WTC11 (cell line): ENCODE measurements at regions not wholly inside any gene's neighbourhood (a gene's known extent, or its start where the extent isn't known, plus 50 kb on each side); places are given as distances from the start of the nearest gene placed in this dataset.

Experiments used
- ATAC-seq: fragments of 200-7000 bp; cut with Tn5 transposase; 2 replicates; pipeline ENCODE4 v1.10.0; 2021; ENCODE audit warnings: mild to moderate bottlenecking, moderate library complexity
- CTCF ChIA-PET: fragments of 300-600 bp; sonication (Branson Sonifier 250); formaldehyde crosslinking; loops from one replicate; lab custom pipeline; 2021; ENCODE audit warnings: antibody characterized with exemption; lab: Charles Lee
- POLR2A ChIA-PET: fragments of 350-600 bp; sonication (Branson Sonifier 250); formaldehyde crosslinking; loops from one replicate; lab custom pipeline; 2021; ENCODE audit warnings: antibody characterized with exemption; lab: Charles Lee
- DNase-seq: peaks from one replicate; pipeline ENCODE4 v3.0.0; 2021; ENCODE audit warnings: low spot score
- H3K27ac Mint-ChIP-seq: 2 replicates; pipeline ENCODE4 v1.8.0; 2021; ENCODE audit warnings: mixed read lengths
- H3K27me3 Mint-ChIP-seq: 2 replicates; pipeline ENCODE4 v1.8.0; 2021; ENCODE audit warnings: low read depth, mild to moderate bottlenecking, moderate library complexity, mixed read lengths
- H3K36me3 Mint-ChIP-seq: 2 replicates; pipeline ENCODE4 v1.8.0; 2021; ENCODE audit warnings: mixed read lengths
- H3K4me1 Mint-ChIP-seq: 2 replicates; pipeline ENCODE4 v1.8.0; 2022; ENCODE audit warnings: mixed read lengths
- H3K4me3 Mint-ChIP-seq: 2 replicates; pipeline ENCODE4 v1.8.0; 2021; ENCODE audit warnings: mild to moderate bottlenecking, moderate library complexity, mixed read lengths
- H3K9me3 Mint-ChIP-seq: 2 replicates; pipeline ENCODE4 v1.8.0; 2021; ENCODE audit warnings: mixed read lengths
- ATF2 ChIP-seq: sonication (generic); formaldehyde crosslinking; IDR thresholded peaks from 2 replicates; pipeline ENCODE4 v1.8.1; 2022; ENCODE audit warnings: low read depth, missing genetic modification reagents, borderline replicate concordance
- E2F1 ChIP-seq: sonication (generic); formaldehyde crosslinking; IDR thresholded peaks from 2 replicates; pipeline ENCODE4 v1.8.0; 2022; ENCODE audit warnings: mild to moderate bottlenecking, missing genetic modification reagents
- ETV6 ChIP-seq: sonication (generic); formaldehyde crosslinking; IDR thresholded peaks from 2 replicates; pipeline ENCODE4 v1.8.1; 2022; ENCODE audit warnings: mild to moderate bottlenecking, missing genetic modification reagents
- GABPB1 ChIP-seq: sonication (generic); formaldehyde crosslinking; IDR thresholded peaks from 2 replicates; pipeline ENCODE4 v1.8.1; 2023; ENCODE audit warnings: mild to moderate bottlenecking, missing genetic modification reagents
- JAZF1 ChIP-seq: fragments of 250-450 bp; sonication (Bioruptor Pico); IDR thresholded peaks from 2 replicates; pipeline ENCODE4 v1.9.0; 2021; ENCODE audit warnings: moderate library complexity, mild to moderate bottlenecking, inconsistent platforms
- MYBL2 ChIP-seq: sonication (generic); formaldehyde crosslinking; IDR thresholded peaks from 2 replicates; pipeline ENCODE4 v1.8.1; 2023; ENCODE audit warnings: mild to moderate bottlenecking, moderate library complexity, missing genetic modification reagents
- PRDM15 ChIP-seq: sonication (generic); formaldehyde crosslinking; IDR thresholded peaks from 2 replicates; pipeline ENCODE4 v1.8.0; 2022; ENCODE audit warnings: missing genetic modification reagents
- PRRX2 ChIP-seq: fragments of 250-450 bp; sonication (Bioruptor Pico); IDR thresholded peaks from 2 replicates; pipeline ENCODE4 v1.8.0; 2021; ENCODE audit warnings: mild to moderate bottlenecking
- RORB ChIP-seq: fragments of 250-450 bp; sonication (Bioruptor Pico); IDR thresholded peaks from 2 replicates; pipeline ENCODE4 v1.9.0; 2021; ENCODE audit warnings: mild to moderate bottlenecking
- TEAD1 ChIP-seq: sonication (generic); formaldehyde crosslinking; IDR thresholded peaks from 2 replicates; pipeline ENCODE4 v1.8.0; 2022; ENCODE audit warnings: mild to moderate bottlenecking, missing genetic modification reagents
- TP53 ChIP-seq: sonication (generic); formaldehyde crosslinking; IDR thresholded peaks from 2 replicates; pipeline ENCODE4 v1.8.1; 2023; ENCODE audit warnings: mild to moderate bottlenecking, missing genetic modification reagents
- ZNF138 ChIP-seq: sonication (generic); formaldehyde crosslinking; conservative IDR thresholded peaks from 2 replicates; pipeline ENCODE4 v1.8.1; 2022; ENCODE audit warnings: mild to moderate bottlenecking, moderate library complexity, missing genetic modification reagents
- ZNF317 ChIP-seq: sonication (generic); formaldehyde crosslinking; IDR thresholded peaks from 2 replicates; pipeline ENCODE4 v1.8.1; 2023; ENCODE audit warnings: low read depth, mild to moderate bottlenecking, moderate library complexity, missing genetic modification reagents, borderline replicate concordance
- ZNF532 ChIP-seq: fragments of 250-450 bp; sonication (Bioruptor Pico); IDR thresholded peaks from 2 replicates; pipeline ENCODE4 v1.9.0; 2021; ENCODE audit warnings: mild to moderate bottlenecking, borderline replicate concordance
- ZNF671 ChIP-seq: fragments of 250-450 bp; sonication (Bioruptor Pico); IDR thresholded peaks from 2 replicates; pipeline ENCODE4 v1.8.0; 2021; ENCODE audit warnings: mild to moderate bottlenecking
- TF ChIP-seq, protein P1 (sequence below): sonication (generic); formaldehyde crosslinking; IDR thresholded peaks from 2 replicates; pipeline ENCODE4 v1.8.0; 2022; ENCODE audit warnings: mild to moderate bottlenecking, missing genetic modification reagents
- TF ChIP-seq, protein P2 (sequence below): sonication (generic); formaldehyde crosslinking; IDR thresholded peaks from 2 replicates; pipeline ENCODE4 v1.8.1; 2022; ENCODE audit warnings: mild to moderate bottlenecking, missing genetic modification reagents, moderate library complexity, borderline replicate concordance

DNA sequence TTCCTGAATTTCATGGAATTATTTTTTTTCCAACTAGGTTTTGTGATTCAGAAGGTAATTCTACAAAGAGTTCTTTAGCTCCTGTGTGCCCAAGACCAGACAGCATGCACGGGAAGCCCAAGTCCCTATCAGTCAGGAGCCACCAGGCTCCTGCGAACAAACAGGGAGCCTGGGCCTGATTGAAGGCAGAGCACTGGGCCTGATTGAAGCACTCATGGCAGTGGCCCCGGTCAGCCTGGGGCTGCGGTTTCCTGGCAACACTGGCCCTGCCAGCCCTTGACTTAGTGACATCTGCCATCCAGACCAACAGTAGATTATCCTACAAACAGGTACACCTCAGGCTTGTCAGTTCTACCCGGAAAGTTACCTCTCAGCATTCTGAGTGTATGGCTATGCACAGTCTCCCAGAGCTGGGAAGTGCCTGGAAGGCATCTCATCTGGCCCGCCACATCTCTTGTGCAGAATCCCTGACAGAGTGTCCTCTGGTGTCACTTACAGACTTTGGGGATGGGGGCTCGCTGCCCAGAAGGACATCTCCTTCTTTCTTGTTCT, 133.8 kb downstream of the VEGFA start (continued):
- TF ChIP-seq ATF2 (CRISPR knock-in tag): no peak
- no peak for TF ChIP-seq TEAD1 (CRISPR knock-in tag)
- TF ChIP-seq ZNF317 (CRISPR knock-in tag): no peak

- TF ChIP-seq PRDM15 (CRISPR knock-in tag) (no peak), GABPB1 (CRISPR knock-in tag) (0 out of 2 replicates have a peak, but pooled peaks have one; percentile 6)
- TF ChIP-seq, all 79 proteins: peak for 1
- Mint-ChIP-seq H3K9me3 (peaks cover 5% of the 10 kb centered on the region), H3K4me3 (no peak overlapping the region), H3K27me3 (no peaks in the 10 kb centered on the region), H3K4me1 (no peaks in the 10 kb centered on the region), H3K27ac (no peak overlapping the region), H3K36me3 (no peaks in the 10 kb centered on the region)
- ChIA-PET POLR2A (no interaction called here), CTCF (interaction anchor here (1.0 to 3.2 kb wide), 7 partner anchors 46 to 177 kb away, joined by 3 to 11 read pairs (median 5); no protein-coding TSS in a partner anchor)
- ATAC-seq (no peak), DNase-seq (no peak)
Observed at GRCh38 chr6:43901733-43902230, 131.8 kb downstream of the VEGFA start.

GRCh38 chr6:43900916-43901732, 131.1 kb downstream of the VEGFA start:
- Mint-ChIP-seq H3K9me3 (peaks cover 7% of the 10 kb centered on the region), H3K27me3 (no peaks in the 10 kb centered on the region), H3K27ac (no peak overlapping the region), H3K36me3 (no peaks in the 10 kb centered on the region), H3K4me1 (no peaks in the 10 kb centered on the region), H3K4me3 (no peak overlapping the region)
- CTCF ChIA-PET: interaction anchor here (0.9 to 3.2 kb wide), 7 partner anchors 33 to 162 kb away, joined by 3 to 11 read pairs (median 5); no protein-coding TSS in a partner anchor
- DNase-seq: no peak
- POLR2A ChIA-PET: no interaction called here
- ATAC-seq: no peak
- TF ChIP-seq, protein P1, sequence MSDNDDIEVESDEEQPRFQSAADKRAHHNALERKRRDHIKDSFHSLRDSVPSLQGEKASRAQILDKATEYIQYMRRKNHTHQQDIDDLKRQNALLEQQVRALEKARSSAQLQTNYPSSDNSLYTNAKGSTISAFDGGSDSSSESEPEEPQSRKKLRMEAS (CRISPR knock-in tag): no peak
- no peak for TF ChIP-seq ATF2 (CRISPR knock-in tag)
- no peak for TF ChIP-seq E2F1 (CRISPR knock-in tag)
- no peak for TF ChIP-seq TP53 (CRISPR knock-in tag)
- TF ChIP-seq ZNF138 (CRISPR knock-in tag): no peak
- TF ChIP-seq MYBL2 (CRISPR knock-in tag): no peak
- TF ChIP-seq ZNF532 (CRISPR knock-in tag): no peak
- TF ChIP-seq PRRX2: no peak
- no peak for TF ChIP-seq RORB (CRISPR knock-in tag)
- no peak for TF ChIP-seq JAZF1
- no peak for TF ChIP-seq TEAD1 (CRISPR knock-in tag)
- TF ChIP-seq ETV6 (CRISPR knock-in tag): no peak
- TF ChIP-seq ZNF671 (CRISPR knock-in tag): no peak
- TF ChIP-seq, protein P2, sequence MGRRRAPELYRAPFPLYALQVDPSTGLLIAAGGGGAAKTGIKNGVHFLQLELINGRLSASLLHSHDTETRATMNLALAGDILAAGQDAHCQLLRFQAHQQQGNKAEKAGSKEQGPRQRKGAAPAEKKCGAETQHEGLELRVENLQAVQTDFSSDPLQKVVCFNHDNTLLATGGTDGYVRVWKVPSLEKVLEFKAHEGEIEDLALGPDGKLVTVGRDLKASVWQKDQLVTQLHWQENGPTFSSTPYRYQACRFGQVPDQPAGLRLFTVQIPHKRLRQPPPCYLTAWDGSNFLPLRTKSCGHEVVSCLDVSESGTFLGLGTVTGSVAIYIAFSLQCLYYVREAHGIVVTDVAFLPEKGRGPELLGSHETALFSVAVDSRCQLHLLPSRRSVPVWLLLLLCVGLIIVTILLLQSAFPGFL (CRISPR knock-in tag): no peak
